ENCODE measurements at regions not wholly inside any gene's neighbourhood (a gene's known extent, or its start where the extent isn't known, plus 50 kb on each side); places are given as distances from the start of the nearest gene placed in this dataset.
"Not testable (repeated sequence)": the region's sequence is repeated elsewhere in the genome, so short reads cannot be mapped to it uniquely, and the experiment has no call there.

GRCh38 chr6:92715991-92716390, 703.4 kb downstream of the EPHA7 start:
- DNase-seq (ENCODE audit: low spot score), result no peak

- DNase-seq (ENCODE audit: low spot score), result no peak
Observed at GRCh38 chr6:92714346-92714745, 705.0 kb downstream of the EPHA7 start.

GRCh38 chr6:92710048-92710447, 709.3 kb downstream of the EPHA7 start:
- DNase-seq (ENCODE audit: low spot score), result no peak

- no peak for DNase-seq (ENCODE audit: low spot score)
Observed at GRCh38 chr6:92708945-92709344, 710.4 kb downstream of the EPHA7 start.

DNA sequence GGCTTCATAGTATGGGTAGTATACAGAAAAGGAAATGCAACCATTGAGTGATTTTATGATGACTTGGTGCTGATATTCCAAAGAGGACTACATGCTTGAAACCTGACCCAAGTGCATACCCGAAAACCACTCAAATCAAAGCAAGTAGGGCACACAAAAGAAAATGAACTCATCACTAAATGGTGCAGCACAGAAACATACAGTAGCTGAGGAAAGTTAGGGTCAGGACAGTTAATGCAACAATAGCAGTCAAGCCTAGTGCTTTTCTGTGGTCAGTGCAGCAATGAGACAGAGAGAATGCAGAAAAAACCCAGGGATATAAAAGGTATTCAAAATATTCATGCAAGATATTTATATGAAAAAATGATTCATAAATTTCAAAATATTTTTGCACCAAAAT, 711.1 kb downstream of the EPHA7 start:
- no peak for DNase-seq (ENCODE audit: low spot score)

DNA sequence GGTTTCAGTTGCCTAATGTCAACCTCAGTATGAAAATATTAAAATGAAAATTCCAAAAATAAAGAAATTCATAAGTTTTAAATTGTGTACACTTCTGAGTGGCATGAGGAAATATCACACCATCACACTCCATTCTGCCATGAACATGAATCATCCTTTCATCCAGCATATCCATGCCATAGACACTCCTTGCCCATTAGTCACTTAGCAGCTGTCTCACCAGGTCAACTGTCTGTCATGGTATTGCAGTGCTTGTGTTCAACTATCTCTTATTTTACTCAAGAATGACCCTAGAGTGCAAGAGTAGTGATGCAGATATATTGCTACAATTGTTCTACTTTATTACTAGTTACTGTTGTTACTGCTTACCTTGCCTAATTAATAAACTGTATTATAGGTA, 712.4 kb downstream of the EPHA7 start:
- DNase-seq (ENCODE audit: low spot score), result no peak

GRCh38 chr6:92701425-92702096, 717.8 kb downstream of the EPHA7 start:
- no peak for DNase-seq (ENCODE audit: low spot score)

DNA sequence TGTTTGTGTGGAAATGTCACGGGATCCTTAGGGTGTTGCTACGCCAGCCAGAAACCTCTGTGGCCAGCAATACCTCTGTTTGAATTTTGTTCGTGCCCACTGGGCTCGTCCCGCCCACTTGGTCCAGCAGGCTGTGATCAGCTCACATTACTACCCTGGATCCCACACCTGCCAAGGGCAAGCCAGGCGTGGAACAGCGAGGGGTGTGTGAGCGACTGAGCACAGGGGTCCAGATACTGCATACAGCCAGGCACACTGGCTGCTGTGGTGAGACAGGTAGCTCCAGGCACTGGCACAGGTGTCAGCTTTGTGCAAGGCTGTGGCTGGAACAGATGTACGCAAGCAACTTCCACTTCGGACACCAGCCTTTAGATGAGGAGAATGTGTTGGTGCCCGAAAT, 718.9 kb downstream of the EPHA7 start:
- DNase-seq (ENCODE audit: low spot score), result no peak

DNA sequence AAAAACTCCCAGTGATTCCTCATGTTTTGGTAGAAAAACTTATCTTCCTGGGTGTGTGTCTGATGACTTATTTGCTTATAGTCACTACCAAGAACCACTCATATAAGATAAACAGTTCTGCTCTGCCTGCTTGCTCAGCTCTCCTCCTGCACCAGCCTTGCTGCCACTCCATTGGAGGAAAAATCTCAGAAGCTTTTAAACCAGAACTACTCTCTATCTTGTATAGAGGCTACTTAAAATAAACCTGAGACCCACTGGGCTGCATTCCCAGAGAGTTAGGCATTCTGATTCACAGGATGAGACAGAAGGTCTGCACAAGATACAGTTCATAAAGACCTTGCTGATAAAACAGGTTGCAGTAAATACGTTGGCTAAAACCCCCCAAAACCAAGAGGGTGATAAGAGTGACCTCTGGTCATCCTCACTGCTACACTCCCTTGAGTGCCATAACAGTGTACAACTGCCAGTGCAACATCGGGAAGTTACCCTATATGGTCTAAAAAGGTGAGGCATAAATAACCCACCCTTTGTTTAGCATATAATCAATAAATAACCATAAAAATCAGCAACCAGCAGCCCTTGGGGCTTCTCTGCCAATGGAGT, 728.3 kb downstream of the EPHA7 start:
- DNase-seq (ENCODE audit: low spot score), result no peak

GRCh38 chr6:92688342-92688741, 731.0 kb downstream of the EPHA7 start:
- DNase-seq (ENCODE audit: low spot score), result no peak

- DNase-seq (ENCODE audit: low spot score), result no peak
Observed at GRCh38 chr6:92687278-92687677, 732.1 kb downstream of the EPHA7 start.

DNA sequence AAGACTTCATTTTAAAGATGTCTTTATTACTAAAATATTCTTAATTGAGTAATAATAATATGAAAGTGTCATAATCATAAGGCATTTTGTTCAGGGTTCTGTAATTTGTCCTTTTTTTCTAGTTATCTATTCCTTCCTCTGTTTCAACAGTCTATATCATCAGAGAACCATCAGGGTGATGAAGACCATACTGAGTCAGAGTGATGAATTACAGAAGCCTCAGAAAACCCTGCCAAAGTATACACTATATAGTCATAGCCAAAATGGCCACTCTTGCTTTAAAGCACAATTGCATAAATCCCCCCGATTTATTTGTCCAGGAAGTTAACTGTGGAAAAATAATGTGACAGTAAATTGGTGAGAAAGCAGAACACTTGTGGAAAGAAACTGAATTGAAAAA, 735.0 kb downstream of the EPHA7 start:
- DNase-seq (ENCODE audit: low spot score), result no peak

GRCh38 chr6:92683748-92684147, 735.6 kb downstream of the EPHA7 start:
- DNase-seq (ENCODE audit: low spot score), result no peak

GRCh38 chr6:92682516-92683398, 736.6 kb downstream of the EPHA7 start:
- no peak for DNase-seq (ENCODE audit: low spot score)

DNA sequence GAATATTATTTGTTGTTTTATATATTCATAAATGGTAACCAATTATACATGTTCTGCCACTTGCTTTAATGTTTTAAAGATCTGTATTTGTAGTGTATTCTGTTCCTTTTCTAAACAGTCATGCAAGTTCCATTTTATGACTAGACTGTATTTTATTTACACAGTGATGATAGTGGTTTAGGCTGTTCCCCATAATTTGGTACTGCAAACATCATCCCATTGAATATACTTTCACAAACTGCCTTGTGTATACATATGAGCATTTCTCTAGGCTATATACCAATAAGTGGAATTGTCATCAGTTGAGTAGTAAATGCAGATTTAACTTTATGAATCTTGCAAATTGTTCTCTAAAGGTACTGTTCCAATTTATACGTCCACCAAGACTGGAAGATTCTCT, 738.0 kb downstream of the EPHA7 start:
- no peak for DNase-seq (ENCODE audit: low spot score)

DNA sequence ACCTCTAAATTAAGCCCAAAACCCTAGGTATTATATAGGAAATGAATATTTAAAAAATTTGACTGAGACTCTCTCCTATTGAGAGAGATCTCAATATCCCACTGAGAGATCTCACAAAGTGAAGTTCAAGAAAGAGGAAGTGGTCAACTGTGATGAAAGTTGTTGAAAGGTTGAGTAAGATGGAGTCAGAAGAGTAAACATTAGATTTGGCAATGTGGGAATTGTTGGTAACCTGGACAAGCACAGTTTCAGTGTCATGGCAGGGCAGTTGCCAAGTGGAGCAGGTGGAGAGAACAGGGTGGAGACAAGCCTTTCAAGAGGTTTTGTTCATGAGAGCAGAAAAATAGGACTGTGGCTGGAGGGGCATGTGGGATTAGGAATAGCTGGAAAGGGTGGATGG, 747.9 kb downstream of the EPHA7 start:
- DNase-seq (ENCODE audit: low spot score), result not testable (repeated sequence)

DNA sequence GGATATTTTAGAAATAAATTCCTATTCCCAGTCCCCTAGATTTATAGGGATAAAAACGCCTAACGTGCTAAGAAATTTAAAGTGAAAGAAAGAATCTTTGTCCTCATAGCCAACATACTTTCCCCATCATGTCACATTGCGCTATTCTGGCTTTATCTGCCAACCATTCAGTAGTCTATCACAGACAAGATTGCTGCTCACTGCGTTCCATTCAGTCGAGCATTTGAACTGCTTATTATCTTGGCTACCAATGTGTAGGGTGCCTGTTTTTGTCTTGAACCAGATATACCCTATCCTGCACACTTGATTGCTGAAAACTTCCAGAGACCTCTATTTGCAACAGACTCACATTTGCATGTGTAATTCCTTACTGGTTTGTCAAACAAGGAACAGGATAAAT, 751.5 kb downstream of the EPHA7 start:
- DNase-seq (ENCODE audit: low spot score), result no peak

GRCh38 chr6:92648364-92649086, 770.8 kb downstream of the EPHA7 start:
- DNase-seq (ENCODE audit: low spot score), result no peak

GRCh38 chr6:92647630-92648029, 771.7 kb downstream of the EPHA7 start:
- DNase-seq (ENCODE audit: low spot score), result no peak

DNA sequence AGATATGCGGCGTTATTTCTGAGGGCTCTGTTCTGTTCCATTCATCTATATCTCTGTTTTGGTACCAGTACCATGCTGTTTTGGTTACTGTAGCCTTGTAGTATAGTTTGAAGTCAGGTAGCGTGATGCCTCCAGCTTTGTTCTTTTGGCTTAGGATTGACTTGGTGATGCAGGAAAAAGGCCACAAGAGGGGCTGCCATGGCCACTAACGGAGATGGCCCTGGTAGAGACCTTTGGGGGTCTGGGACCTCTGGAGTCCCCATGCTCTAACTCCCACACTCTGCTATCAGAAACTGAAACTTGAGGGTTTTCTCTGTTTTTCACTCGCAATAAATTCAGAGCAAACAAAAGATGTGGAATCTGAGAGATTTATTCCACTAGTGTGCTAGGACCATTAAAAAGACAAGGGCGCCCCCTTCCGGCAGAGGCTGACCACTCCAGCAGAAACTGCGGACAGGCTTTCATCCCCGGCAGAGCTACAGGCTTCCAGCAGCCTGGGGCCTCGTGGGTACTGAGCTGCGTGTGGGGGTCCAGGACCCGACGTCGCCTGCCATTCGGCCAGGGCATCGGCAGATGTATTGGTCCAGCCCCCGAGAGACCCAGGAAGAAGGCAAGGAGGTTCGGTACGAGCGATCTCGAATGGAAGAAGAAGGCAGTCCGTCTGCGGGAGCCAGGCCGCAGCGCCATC, 775.1 kb downstream of the EPHA7 start:
- DNase-seq (ENCODE audit: low spot score), result peak; percentile 6

DNA sequence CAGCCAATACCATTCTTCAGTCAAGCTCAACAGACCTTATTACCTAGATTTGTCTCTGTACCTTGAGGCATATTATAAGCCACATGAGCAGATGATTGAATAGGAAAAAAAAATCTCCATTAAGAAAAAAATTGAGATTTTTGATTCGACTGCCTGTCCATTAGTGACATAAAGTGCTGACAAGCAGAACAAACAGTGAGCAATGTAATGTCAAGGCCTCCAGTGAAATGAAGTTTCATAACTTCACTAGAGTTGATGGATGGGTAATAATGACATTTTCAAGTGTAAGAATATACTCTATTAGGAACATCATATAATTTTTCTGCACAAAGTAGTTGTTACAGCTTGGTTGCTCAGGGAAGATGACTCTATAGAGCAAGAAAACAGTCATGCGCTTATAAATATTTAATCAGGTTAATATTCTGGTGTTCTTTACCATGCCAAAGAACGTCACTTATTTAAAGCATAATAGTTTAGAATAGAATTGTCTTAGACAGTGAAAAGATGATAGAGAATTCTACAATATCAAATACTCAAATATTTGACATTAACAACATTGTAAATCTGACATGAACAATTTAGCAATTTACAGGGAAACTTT, 783.7 kb downstream of the EPHA7 start:
- DNase-seq (ENCODE audit: low spot score), result no peak
